Spinal cord (tissue), 9 donors: ENCODE measurements at regions not wholly inside any gene's neighbourhood (a gene's known extent, or its start where the extent isn't known, plus 50 kb on each side); places are given as distances from the start of the nearest gene placed in this dataset.

Experiments
- DNase-seq, 6 donors: peaks; one replicate each; pipeline versions ENCODE4 v3.0.0 to v3.0.0-alpha.2; 2013 to 2015; ENCODE audit warnings: low spot score in 6 of 6, low read depth in 4 of 6
- H3K27ac ChIP-seq: one replicate; pipeline ENCODE4 v1.5.1; 2013; ENCODE audit warnings: low read depth, low read length, control low read depth
- H3K27me3 ChIP-seq: one replicate; pipeline ENCODE4 v1.6.1; 2013; ENCODE audit warnings: low read length; ENCODE audit not compliant: control insufficient read depth, insufficient read depth
- H3K36me3 ChIP-seq: one replicate; pipeline ENCODE4 v1.6.1; 2013; ENCODE audit warnings: low read length; ENCODE audit not compliant: control insufficient read depth, insufficient read depth
- H3K4me1 ChIP-seq: one replicate; pipeline ENCODE4 v1.6.1; 2013; ENCODE audit warnings: low read length; ENCODE audit not compliant: control insufficient read depth, insufficient read depth
- H3K4me3 ChIP-seq: one replicate; pipeline ENCODE4 v1.5.1; 2013; ENCODE audit warnings: low read depth, low read length, control low read depth
- H3K9me3 ChIP-seq: one replicate; pipeline ENCODE4 v1.6.1; 2013; ENCODE audit warnings: low read length; ENCODE audit not compliant: control insufficient read depth, insufficient read depth
- WGBS: methylation state at CpG from one replicate; pipeline ENCODE4 v1.1.5; 2013; ENCODE audit warnings: missing lambda C conversion rate; ENCODE audit not compliant: insufficient coverage; 5-methylcytosine and 5-hydroxymethylcytosine counted together
- donor health status: healthy.

- Histone ChIP-seq H3K27me3 (no peaks in the 10 kb centered on the region), H3K4me1 (peaks cover 40% of the 10 kb centered on the region), H3K9me3 (no peaks in the 10 kb centered on the region), H3K4me3 (no peak overlapping the region), H3K36me3 (no peaks in the 10 kb centered on the region), H3K27ac (no peak overlapping the region)
- DNase-seq, result no peak
- whole genome bisulfite sequencing, result 74% methylated on average over 3 of the region's 7 CpGs
These were observed 60.7 kb downstream of the RRM2 start for GRCh38 chr2:10183146-10183675.

- no peak overlapping the region for H3K27ac ChIP-seq
- no peak for DNase-seq
- H3K9me3 ChIP-seq, result no peaks in the 10 kb centered on the region
- H3K36me3 ChIP-seq, result no peaks in the 10 kb centered on the region
- 60% methylated on average over 6 of the region's 6 CpGs for WGBS
- H3K27me3 ChIP-seq, result no peaks in the 10 kb centered on the region
- H3K4me3 ChIP-seq, result no peak overlapping the region
- H3K4me1 ChIP-seq, result peaks cover 46% of the 10 kb centered on the region
These were observed 61.9 kb downstream of the RRM2 start for GRCh38 chr2:10184421-10184820.

GRCh38 chr2:10185046-10185445 lies 62.5 kb downstream of the RRM2 start:
- peak in 2 of 6 donors; percentile 72 to 73 for DNase-seq
- H3K4me1 ChIP-seq, result peaks cover 42% of the 10 kb centered on the region
- H3K27me3 ChIP-seq, result no peaks in the 10 kb centered on the region
- H3K9me3 ChIP-seq, result no peaks in the 10 kb centered on the region
- 20% methylated on average over 1 of the region's 8 CpGs for WGBS
- no peak overlapping the region for H3K27ac ChIP-seq
- no peaks in the 10 kb centered on the region for H3K36me3 ChIP-seq
- no peak overlapping the region for H3K4me3 ChIP-seq

GRCh38 chr2:10185755-10186154 lies 63.2 kb downstream of the RRM2 start:
- peaks cover 37% of the 10 kb centered on the region for H3K4me1 ChIP-seq
- H3K9me3 ChIP-seq, result no peaks in the 10 kb centered on the region
- no peaks in the 10 kb centered on the region for H3K36me3 ChIP-seq
- WGBS, result 85% methylated on average over 2 of the region's 4 CpGs
- no peak overlapping the region for H3K27ac ChIP-seq
- no peak overlapping the region for H3K4me3 ChIP-seq
- no peaks in the 10 kb centered on the region for H3K27me3 ChIP-seq
- DNase-seq, result no peak

GRCh38 chr2:10186868-10187535 lies 64.5 kb downstream of the RRM2 start:
- Histone ChIP-seq H3K36me3 (peaks cover 3% of the 10 kb centered on the region), H3K27ac (no peak overlapping the region), H3K4me1 (peaks cover 37% of the 10 kb centered on the region), H3K9me3 (no peaks in the 10 kb centered on the region), H3K27me3 (no peaks in the 10 kb centered on the region), H3K4me3 (no peak overlapping the region)
- 68% methylated on average over 18 of the region's 24 CpGs for WGBS
- DNase-seq, result peak in 2 of 6 donors; percentile 27 to 79

GRCh38 chr2:10187661-10188060 lies 65.1 kb downstream of the RRM2 start:
- 94% methylated on average over 14 of the region's 14 CpGs for WGBS
- Histone ChIP-seq H3K9me3 (no peaks in the 10 kb centered on the region), H3K27me3 (no peaks in the 10 kb centered on the region), H3K4me3 (no peak overlapping the region), H3K4me1 (peaks cover 41% of the 10 kb centered on the region), H3K27ac (no peak overlapping the region), H3K36me3 (peaks cover 3% of the 10 kb centered on the region)
- no peak for DNase-seq

- H3K36me3 ChIP-seq, result peaks cover 3% of the 10 kb centered on the region
- 96% methylated on average over 6 of the region's 7 CpGs for WGBS
- H3K27me3 ChIP-seq, result no peaks in the 10 kb centered on the region
- no peak for DNase-seq
- no peak overlapping the region for H3K27ac ChIP-seq
- H3K9me3 ChIP-seq, result no peaks in the 10 kb centered on the region
- peaks cover 44% of the 10 kb centered on the region for H3K4me1 ChIP-seq
- H3K4me3 ChIP-seq, result no peak overlapping the region
These were observed 65.7 kb downstream of the RRM2 start for GRCh38 chr2:10188211-10188610.

- 99% methylated on average over 7 of the region's 12 CpGs for WGBS
These were observed 66.3 kb downstream of the RRM2 start for GRCh38 chr2:10188729-10189305.

GRCh38 chr2:10190255-10190654 lies 67.7 kb downstream of the RRM2 start:
- H3K27ac ChIP-seq, result no peak overlapping the region
- H3K4me1 ChIP-seq, result peaks cover 46% of the 10 kb centered on the region
- no peaks in the 10 kb centered on the region for H3K27me3 ChIP-seq
- peaks cover 6% of the 10 kb centered on the region for H3K36me3 ChIP-seq
- no peak overlapping the region for H3K4me3 ChIP-seq
- no peak for DNase-seq
- H3K9me3 ChIP-seq, result no peaks in the 10 kb centered on the region
- whole genome bisulfite sequencing, result 100% methylated on average over 3 of the region's 3 CpGs

More at GRCh38 chr2:10188729-10189305, 66.3 kb downstream of the RRM2 start:
- peaks cover 48% of the 10 kb centered on the region for H3K4me1 ChIP-seq
- H3K9me3 ChIP-seq, result no peaks in the 10 kb centered on the region
- peaks cover 3% of the 10 kb centered on the region for H3K36me3 ChIP-seq
- no peak overlapping the region for H3K4me3 ChIP-seq
- H3K27ac ChIP-seq, result no peak overlapping the region
- no peaks in the 10 kb centered on the region for H3K27me3 ChIP-seq
- DNase-seq, result no peak
